Neuronal stem cell (in vitro differentiated cells): ENCODE measurements at regions not wholly inside any gene's neighbourhood (a gene's known extent, or its start where the extent isn't known, plus 50 kb on each side); places are given as distances from the start of the nearest gene placed in this dataset.
"Not testable (repeated sequence)": the region's sequence is repeated elsewhere in the genome, so short reads cannot be mapped to it uniquely, and the experiment has no call there.

Source experiments
- DNase-seq: peaks from one replicate; pipeline ENCODE4 v3.0.0-alpha.2; 2013; ENCODE audit warnings: low spot score
- H2AFZ ChIP-seq: one replicate; pipeline ENCODE4 v1.6.1; 2013; ENCODE audit warnings: mild to moderate bottlenecking, low read length, inconsistent platforms
- H2AK5ac ChIP-seq: 2 replicates; pipeline ENCODE4 v1.6.1; 2013; ENCODE audit warnings: low read depth, mild to moderate bottlenecking, inconsistent platforms, low read length, moderate library complexity, mixed read lengths
- H2BK120ac ChIP-seq: 2 replicates; pipeline ENCODE4 v1.6.1; 2013; ENCODE audit warnings: low read depth, mild to moderate bottlenecking, inconsistent platforms, low read length, moderate library complexity, mixed read lengths
- H2BK12ac ChIP-seq: one replicate; pipeline ENCODE4 v1.6.1; 2013; ENCODE audit warnings: low read length, inconsistent platforms
- H2BK15ac ChIP-seq: 2 replicates; pipeline ENCODE4 v1.6.1; 2013; ENCODE audit warnings: mild to moderate bottlenecking, low read length, inconsistent platforms, mixed read lengths
- H2BK5ac ChIP-seq: one replicate; pipeline ENCODE4 v1.6.1; 2013; ENCODE audit warnings: inconsistent platforms, mild to moderate bottlenecking, low read length, moderate library complexity
- H3K14ac ChIP-seq: one replicate; pipeline ENCODE4 v1.6.1; 2013; ENCODE audit warnings: low read length, inconsistent platforms
- H3K18ac ChIP-seq: 2 replicates; pipeline ENCODE4 v1.6.1; 2013; ENCODE audit warnings: low read length, inconsistent platforms
- H3K23ac ChIP-seq: 2 replicates; pipeline ENCODE4 v1.6.1; 2013; ENCODE audit warnings: low read depth, mild to moderate bottlenecking, mixed read lengths, low read length, inconsistent platforms; ENCODE audit not compliant: poor library complexity
- H3K27ac ChIP-seq: replicated peaks from 3 replicates; pipeline ENCODE4 v1.5.1; 2013; ENCODE audit warnings: low read length, inconsistent platforms
- H3K27me3 ChIP-seq, 3 experiments: 2 replicates each; pipeline ENCODE4 v1.6.1; 2013; ENCODE audit warnings: low read length in 3 of 3, mild to moderate bottlenecking in 2 of 3, inconsistent platforms in 1 of 3, low read depth in 1 of 3, mixed read lengths in 1 of 3, moderate library complexity in 1 of 3; ENCODE audit not compliant: control insufficient read depth in 3 of 3, insufficient read depth in 3 of 3
- H3K36me3 ChIP-seq, 2 donors: replicated peaks in 1 of 2; 2 replicates each; pipeline ENCODE4 v1.6.1; 2013; ENCODE audit warnings: low read length in 2 of 2; ENCODE audit not compliant: control insufficient read depth in 2 of 2, insufficient read depth in 2 of 2
- H3K4ac ChIP-seq: 2 replicates; pipeline ENCODE4 v1.6.1; 2013; ENCODE audit warnings: inconsistent platforms, mild to moderate bottlenecking, low read length, moderate library complexity
- H3K4me1 ChIP-seq, 2 donors: 1 replicate in 1 of 2; 2 replicates in 1 of 2; pipeline ENCODE4 v1.6.1; 2013; ENCODE audit warnings: low read length in 2 of 2, low read depth in 1 of 2; ENCODE audit not compliant: control insufficient read depth in 2 of 2, insufficient read depth in 1 of 2
- H3K4me2 ChIP-seq: one replicate; pipeline ENCODE4 v1.6.1; 2013; ENCODE audit warnings: mild to moderate bottlenecking, low read length, inconsistent platforms; ENCODE audit not compliant: insufficient read depth, poor library complexity, severe bottlenecking
- H3K4me3 ChIP-seq, 2 donors: 2 replicates each; pipeline ENCODE4 v1.5.1; 2013; ENCODE audit warnings: low read length in 2 of 2, mild to moderate bottlenecking in 2 of 2, inconsistent platforms in 1 of 2, moderate library complexity in 1 of 2
- H3K79me1 ChIP-seq: one replicate; pipeline ENCODE4 v1.6.1; 2013; ENCODE audit warnings: low read depth, mild to moderate bottlenecking, inconsistent platforms, low read length, moderate library complexity
- H3K9ac ChIP-seq: one replicate; pipeline ENCODE4 v1.6.1; 2013; ENCODE audit warnings: mild to moderate bottlenecking, low read depth, low read length, inconsistent platforms; ENCODE audit not compliant: poor library complexity
- H3K9me3 ChIP-seq, 2 donors: replicated peaks in 1 of 2; 2 replicates each; pipeline versions ENCODE3 to v1.6.1; 2013; ENCODE audit warnings: low read length in 2 of 2, mild to moderate bottlenecking in 2 of 2, inconsistent platforms in 1 of 2, low read depth in 1 of 2, mixed read lengths in 1 of 2, moderate library complexity in 1 of 2; ENCODE audit not compliant: control insufficient read depth in 2 of 2, insufficient read depth in 1 of 2
- H4K8ac ChIP-seq: one replicate; pipeline ENCODE4 v1.6.1; 2013; ENCODE audit warnings: low read depth, mild to moderate bottlenecking, inconsistent platforms, low read length, moderate library complexity
- H4K91ac ChIP-seq: one replicate; pipeline ENCODE4 v1.6.1; 2013; ENCODE audit warnings: low read length, low read depth, mild to moderate bottlenecking, inconsistent platforms; ENCODE audit not compliant: poor library complexity
- WGBS, 2 donors: extraction: QIAGEN DNeasy Blood & Tissue Kit; methylation state at CpG; one replicate each; pipeline ENCODE4 v1.1.7; 2013; ENCODE audit warnings: missing lambda C conversion rate in 2 of 2, mixed read lengths in 1 of 2; ENCODE audit not compliant: insufficient read length in 2 of 2, insufficient replicate concordance in 1 of 2; ENCODE audit errors: extremely low coverage in 2 of 2; 5-methylcytosine and 5-hydroxymethylcytosine counted together

DNA sequence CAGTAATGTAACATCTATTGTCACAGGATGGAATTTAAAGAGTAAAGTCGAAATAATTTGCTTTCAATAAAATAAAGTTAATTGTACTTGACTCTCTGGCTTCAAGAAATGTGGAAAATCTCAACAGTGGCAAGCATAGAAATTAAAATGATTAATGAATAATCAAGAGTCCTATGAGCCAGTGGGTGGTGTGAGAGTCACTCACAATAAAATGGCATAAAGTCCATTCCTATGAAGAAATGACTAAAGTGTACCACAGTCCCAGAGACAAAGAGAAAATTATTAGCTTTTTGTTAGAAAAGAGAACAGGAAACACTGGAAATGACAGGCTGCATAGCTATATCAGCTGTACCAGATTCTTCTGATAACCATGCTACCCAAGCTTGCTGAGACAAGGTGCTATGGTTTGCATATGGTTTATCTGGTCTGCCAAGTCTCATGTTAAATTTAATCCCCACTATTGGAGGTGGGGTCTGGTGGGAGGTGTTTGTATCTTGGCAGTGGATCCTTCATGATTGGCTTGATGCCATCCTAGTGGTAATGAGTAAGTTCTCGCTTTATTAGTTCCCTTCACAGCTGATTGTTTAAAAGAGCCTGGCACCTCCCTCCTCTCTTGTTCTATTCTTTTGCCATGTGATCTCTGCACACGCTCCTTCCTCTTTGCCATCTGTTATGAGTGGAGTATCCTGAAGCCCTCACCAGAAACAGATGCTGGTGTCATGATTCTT lies 647.7 kb upstream of the ITGA1 start:
- no peak for DNase-seq
- no peak overlapping the region for H2AK5ac ChIP-seq
- H2BK120ac ChIP-seq = no peak overlapping the region
- no peak overlapping the region for H3K23ac ChIP-seq
- no peak overlapping the region for H3K14ac ChIP-seq
- no peaks in the 10 kb centered on the region for H3K36me3 ChIP-seq
- H3K9me3 ChIP-seq = no peaks in the 10 kb centered on the region
- no peaks in the 10 kb centered on the region for H3K27me3 ChIP-seq
- H3K4me2 ChIP-seq = no peak overlapping the region
- H4K91ac ChIP-seq = no peak overlapping the region
- H2BK15ac ChIP-seq = no peak overlapping the region
- no peak overlapping the region for H2BK5ac ChIP-seq
- no peak overlapping the region for H2AFZ ChIP-seq
- H2BK12ac ChIP-seq = no peak overlapping the region
- H4K8ac ChIP-seq = no peak overlapping the region
- H3K4me3 ChIP-seq = no peak overlapping the region
- no peaks in the 10 kb centered on the region for H3K4me1 ChIP-seq
- no peak overlapping the region for H3K27ac ChIP-seq
- H3K18ac ChIP-seq = no peak overlapping the region
- no peak overlapping the region for H3K9ac ChIP-seq
- H3K4ac ChIP-seq = no peak overlapping the region
- WGBS, 2 donors = no CpG with 5 or more reads among the region's 3 CpGs
- no peaks in the 10 kb centered on the region for H3K79me1 ChIP-seq

DNA sequence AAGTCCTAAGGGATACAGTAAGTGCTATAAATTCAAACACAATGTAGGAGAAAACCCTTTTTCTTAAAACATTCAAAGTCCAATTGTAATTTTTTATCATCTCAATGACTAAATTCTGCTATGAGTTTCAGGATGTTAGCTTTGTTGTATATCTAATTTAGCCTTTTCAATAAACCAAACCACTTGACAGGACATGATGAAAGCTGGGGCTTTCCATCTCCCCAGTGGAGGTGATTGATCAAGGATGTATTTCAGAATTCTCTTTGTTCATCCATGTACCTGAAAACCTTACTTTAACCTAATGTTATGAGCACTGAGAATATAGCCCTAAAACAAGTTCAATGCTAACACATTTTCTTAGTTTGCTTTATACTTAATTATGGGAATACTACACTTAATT lies 639.0 kb upstream of the ITGA1 start:
- H3K9me3 ChIP-seq = no peaks in the 10 kb centered on the region
- no peak overlapping the region for H3K4ac ChIP-seq
- DNase-seq = no peak
- H4K8ac ChIP-seq = no peak overlapping the region
- H3K9ac ChIP-seq = no peak overlapping the region
- no peaks in the 10 kb centered on the region for H3K4me1 ChIP-seq
- no peak overlapping the region for H2AFZ ChIP-seq
- no peak overlapping the region for H3K18ac ChIP-seq
- H2BK15ac ChIP-seq = no peak overlapping the region
- H3K23ac ChIP-seq = no peak overlapping the region
- no peaks in the 10 kb centered on the region for H3K79me1 ChIP-seq
- no peak overlapping the region for H2BK5ac ChIP-seq
- H3K36me3 ChIP-seq = no peaks in the 10 kb centered on the region
- H3K27me3 ChIP-seq = no peaks in the 10 kb centered on the region
- no peak overlapping the region for H2AK5ac ChIP-seq
- no peak overlapping the region for H3K27ac ChIP-seq
- H3K4me2 ChIP-seq = no peak overlapping the region
- no peak overlapping the region for H2BK12ac ChIP-seq
- H3K4me3 ChIP-seq = no peak overlapping the region
- no peak overlapping the region for H2BK120ac ChIP-seq
- H4K91ac ChIP-seq = no peak overlapping the region
- H3K14ac ChIP-seq = no peak overlapping the region

DNA sequence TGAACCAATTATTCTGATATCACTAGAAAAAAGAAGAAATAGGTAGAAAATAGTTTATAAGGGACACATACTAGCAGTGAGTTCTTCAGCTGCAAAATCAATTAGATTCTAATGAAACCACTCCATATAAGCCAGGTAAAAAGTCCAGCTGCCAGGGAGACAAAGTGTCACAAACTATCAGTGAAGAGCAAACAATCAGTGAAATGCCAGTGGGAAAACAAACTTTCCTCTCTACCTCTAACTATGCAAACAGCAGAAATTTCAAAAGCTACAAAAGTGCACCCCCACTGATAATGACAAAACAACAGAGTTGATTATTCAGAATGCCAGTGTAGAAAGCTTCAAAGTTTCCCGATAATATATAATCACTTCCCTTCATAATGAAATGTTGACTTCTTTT lies 637.2 kb upstream of the ITGA1 start:
- H4K91ac ChIP-seq = no peak overlapping the region
- H3K9me3 ChIP-seq = no peaks in the 10 kb centered on the region
- no peak overlapping the region for H3K4ac ChIP-seq
- no peak overlapping the region for H2BK5ac ChIP-seq
- H3K14ac ChIP-seq = no peak overlapping the region
- no peak overlapping the region for H3K27ac ChIP-seq
- no peaks in the 10 kb centered on the region for H3K36me3 ChIP-seq
- H3K4me2 ChIP-seq = no peak overlapping the region
- H3K4me1 ChIP-seq = no peaks in the 10 kb centered on the region
- DNase-seq = no peak
- H3K27me3 ChIP-seq = no peaks in the 10 kb centered on the region
- H2BK15ac ChIP-seq = no peak overlapping the region
- no peak overlapping the region for H2BK12ac ChIP-seq
- H3K79me1 ChIP-seq = no peaks in the 10 kb centered on the region
- H2AFZ ChIP-seq = no peak overlapping the region
- no CpG with 5 or more reads among the region's 1 CpG for WGBS, 2 donors
- H3K9ac ChIP-seq = no peak overlapping the region
- H3K4me3 ChIP-seq = no peak overlapping the region
- no peak overlapping the region for H2AK5ac ChIP-seq
- H2BK120ac ChIP-seq = no peak overlapping the region
- no peak overlapping the region for H4K8ac ChIP-seq
- no peak overlapping the region for H3K23ac ChIP-seq
- H3K18ac ChIP-seq = no peak overlapping the region

DNA sequence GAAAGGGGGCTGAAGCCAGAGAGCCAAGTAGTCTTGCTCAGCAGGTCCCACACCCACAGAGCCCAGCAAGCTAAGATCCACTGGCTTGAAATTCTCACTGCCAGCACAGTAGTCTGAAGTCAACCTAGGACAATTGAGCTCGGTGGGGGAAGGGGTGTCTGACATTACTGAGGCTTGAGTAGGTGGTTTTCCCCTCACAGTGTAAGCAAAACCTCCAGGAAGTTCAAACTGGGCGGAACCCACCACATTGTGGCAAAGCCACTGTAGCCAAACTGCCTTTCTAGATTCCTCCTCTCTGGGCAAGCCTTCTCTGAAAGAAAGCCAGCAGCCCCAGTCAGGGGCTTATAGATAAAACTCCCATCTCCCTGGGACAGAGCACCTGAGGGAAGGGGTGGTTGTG lies 630.9 kb upstream of the ITGA1 start:
- H2BK5ac ChIP-seq = not testable (repeated sequence)

More for the DNA sequence above, 630.9 kb upstream of the ITGA1 start:
- H3K9me3 ChIP-seq, H2BK120ac ChIP-seq, H3K23ac ChIP-seq, H3K18ac ChIP-seq, H3K4me3 ChIP-seq, H4K8ac ChIP-seq, H3K79me1 ChIP-seq, H2BK15ac ChIP-seq, H3K36me3 ChIP-seq, H2BK12ac ChIP-seq, H3K4me2 ChIP-seq, H2AK5ac ChIP-seq, H3K4me1 ChIP-seq, DNase-seq, H4K91ac ChIP-seq, H3K4ac ChIP-seq, H3K27me3 ChIP-seq, H3K14ac ChIP-seq, H3K27ac ChIP-seq, H3K9ac ChIP-seq: not testable (repeated sequence)
- no CpG with 5 or more reads among the region's 2 CpGs for WGBS, 2 donors
- H2AFZ ChIP-seq = peak overlapping the region; percentile 35
